Loucy (cell line): ENCODE measurements at regions not wholly inside any gene's neighbourhood (a gene's known extent, or its start where the extent isn't known, plus 50 kb on each side); places are given as distances from the start of the nearest gene placed in this dataset.

ENCODE experiments used
- CTCF ChIP-seq: fragments of 200-600 bp; sonication (generic); conservative IDR thresholded peaks from 2 replicates; pipeline ENCODE4 v1.5.1; 2014; ENCODE audit warnings: mild to moderate bottlenecking, antibody characterized with exemption, low read length
- EZH2phosphoT487 ChIP-seq: fragments of 200-600 bp; IDR thresholded peaks from 2 replicates; pipeline ENCODE4 v1.6.1; 2018; ENCODE audit warnings: antibody characterized with exemption, mild to moderate bottlenecking, moderate library complexity, borderline replicate concordance

- no peak for TF ChIP-seq CTCF
- TF ChIP-seq EZH2phosphoT487: no peak
Observed at GRCh38 chr9:11097020-11097419, 484.2 kb upstream of the PTPRD start.
